Panc1 (cell line): ENCODE measurements at regions not wholly inside any gene's neighbourhood (a gene's known extent, or its start where the extent isn't known, plus 50 kb on each side); places are given as distances from the start of the nearest gene placed in this dataset.

ENCODE experiments used
- CTCF ChIP-seq: fragments of 450-650 bp; IDR thresholded peaks from 2 replicates; pipeline ENCODE4 v1.5.1; 2017; ENCODE audit warnings: mild to moderate bottlenecking
- REST ChIP-seq, 2 experiments: IDR thresholded peaks; 2 replicates each; pipeline ENCODE4 v1.6.1; 2011 to 2012; ENCODE audit warnings: low read depth in 2 of 2, control low read depth in 1 of 2, low read length in 1 of 2, mild to moderate bottlenecking in 1 of 2, moderate library complexity in 1 of 2; ENCODE audit not compliant: insufficient read depth in 1 of 2

DNA sequence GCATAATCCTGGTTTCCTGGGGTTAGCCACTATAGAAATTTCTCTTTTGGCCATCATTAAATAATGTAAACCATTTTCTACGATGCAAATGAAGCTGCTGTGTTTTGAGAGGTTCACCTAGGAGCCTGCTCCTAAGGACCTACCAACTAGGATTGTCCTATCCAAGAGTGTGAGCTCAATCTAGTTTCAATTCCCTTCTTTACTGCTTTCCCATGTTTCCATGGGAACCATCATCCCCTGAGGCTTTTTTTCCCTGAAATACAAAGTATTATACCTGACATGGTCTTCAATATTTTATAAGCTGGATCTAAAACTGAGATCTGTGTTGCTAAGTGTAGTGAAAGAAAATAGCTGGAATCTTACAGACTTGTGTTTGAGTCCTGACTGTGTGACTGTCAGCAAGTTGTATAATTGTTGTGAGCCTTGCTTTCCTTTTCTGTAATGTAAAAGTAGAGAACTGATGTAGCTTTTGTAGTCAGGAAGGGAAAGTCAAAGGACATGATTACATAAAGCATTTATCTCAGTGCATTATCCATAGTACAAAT is 453.2 kb downstream of the PRR16 start:
- TF ChIP-seq REST (IDR thresholded peaks at IDR 0.05; ENCODE audit: insufficient read depth in 1 of 2, low read depth in 2 of 2, low read length in 1 of 2) (no peak), CTCF (no peak)
